ENCODE measurements at regions not wholly inside any gene's neighbourhood (a gene's known extent, or its start where the extent isn't known, plus 50 kb on each side); places are given as distances from the start of the nearest gene placed in this dataset.
"Not testable (repeated sequence)": the region's sequence is repeated elsewhere in the genome, so short reads cannot be mapped to it uniquely, and the experiment has no call there.

GRCh38 chrX:139388254-139388653 is 142.3 kb upstream of the F9 start:
- TF ChIP-seq CTCF (IDR thresholded peaks at IDR 0.05; ENCODE audit: extremely low read depth, insufficient read depth, missing control alignments), result no peak
- DNase-seq (ENCODE audit: low spot score), result no peak
- in situ Hi-C loops (cut with MboI; ENCODE audit: low pct_unique_long_range_greater_than_20kb, low sequenced_read_pairs, unreplicated experiment), result no loop called here

DNA sequence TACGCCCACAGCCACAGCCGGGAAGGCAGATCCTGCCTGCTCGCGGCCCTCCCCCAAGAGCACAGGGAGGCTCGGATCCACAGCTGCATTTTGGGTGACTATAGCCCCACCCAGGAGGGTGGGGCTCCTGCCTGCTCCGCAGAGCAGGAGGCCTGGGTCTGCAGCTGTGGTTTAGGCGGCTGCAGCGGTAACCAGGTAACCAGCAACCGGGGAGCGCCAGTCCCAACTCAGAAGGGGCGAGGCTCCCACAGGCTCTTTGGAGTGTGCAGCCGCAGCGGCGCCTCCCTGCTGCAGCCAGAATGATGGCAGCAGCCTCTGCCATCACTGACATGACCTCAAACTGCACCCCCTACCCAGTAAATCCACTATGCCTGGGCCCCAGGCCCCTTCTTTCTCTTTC is 148.0 kb upstream of the F9 start:
- DNase-seq (ENCODE audit: low spot score), result no peak
- no peak for TF ChIP-seq CTCF (IDR thresholded peaks at IDR 0.05; ENCODE audit: extremely low read depth, insufficient read depth, missing control alignments)
- in situ Hi-C loops (cut with MboI; ENCODE audit: low pct_unique_long_range_greater_than_20kb, low sequenced_read_pairs, unreplicated experiment), result no loop called here

DNA sequence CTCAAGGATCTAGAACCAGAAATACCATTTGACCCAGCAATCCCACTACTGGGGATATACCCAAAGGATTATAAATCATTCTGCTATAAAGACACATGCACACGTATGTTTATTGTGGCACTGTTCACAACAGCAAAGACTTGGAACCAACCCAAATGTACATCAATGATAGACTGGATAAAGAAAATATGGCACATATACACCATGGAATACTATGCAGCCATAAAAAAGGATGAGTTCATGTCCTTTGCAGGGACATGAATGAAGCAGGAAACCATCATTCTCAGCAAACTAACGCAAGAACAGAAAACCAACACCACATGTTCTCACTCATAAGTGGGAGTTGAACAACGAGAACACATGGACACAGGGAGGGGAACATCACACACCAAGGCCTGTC is 154.0 kb upstream of the F9 start:
- in situ Hi-C loops (cut with MboI; ENCODE audit: low pct_unique_long_range_greater_than_20kb, low sequenced_read_pairs, unreplicated experiment); DNase-seq (ENCODE audit: low spot score): not testable (repeated sequence)

DNA sequence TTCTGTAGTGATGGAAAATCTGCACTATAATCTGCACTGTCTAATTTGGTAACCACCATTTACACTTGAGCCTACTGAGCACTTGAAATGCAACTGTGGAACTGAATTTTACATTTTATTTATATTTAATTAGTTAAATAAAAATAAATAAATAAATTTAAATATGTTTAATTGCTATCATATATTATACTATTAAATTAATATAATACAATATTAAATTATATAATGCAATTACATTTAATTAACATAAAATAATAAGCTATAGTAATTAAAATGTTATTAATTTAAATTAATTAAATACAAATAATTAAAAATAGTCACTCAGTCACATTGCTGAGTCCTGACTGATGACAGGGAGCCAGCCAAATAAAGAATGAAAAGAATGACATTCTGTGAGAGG is 170.2 kb upstream of the F9 start:
- in situ Hi-C loops (cut with MboI; ENCODE audit: low pct_unique_long_range_greater_than_20kb, low sequenced_read_pairs, unreplicated experiment), result no loop called here
- DNase-seq (ENCODE audit: low spot score), result no peak
- TF ChIP-seq CTCF (IDR thresholded peaks at IDR 0.05; ENCODE audit: extremely low read depth, insufficient read depth, missing control alignments), result no peak

DNA sequence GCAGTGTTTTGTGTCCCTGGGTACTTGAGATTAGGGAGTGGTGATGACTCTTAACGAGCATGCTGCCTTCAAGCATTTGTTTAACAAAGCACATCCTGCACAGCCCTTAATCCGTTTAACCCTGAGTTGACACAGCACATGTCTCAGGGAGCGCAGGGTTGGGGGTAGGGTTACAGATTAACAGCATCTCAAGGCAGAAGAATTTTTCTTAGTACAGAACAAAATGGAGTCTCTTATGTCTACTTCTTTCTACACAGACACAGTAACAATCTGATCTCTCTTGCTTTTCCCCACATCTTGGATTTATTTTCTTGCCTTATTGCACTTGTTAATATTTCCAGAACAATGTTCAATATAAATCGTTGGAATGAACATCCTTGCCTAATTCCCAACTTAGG is 187.9 kb upstream of the F9 start:
- DNase-seq (ENCODE audit: low spot score); in situ Hi-C loops (cut with MboI; ENCODE audit: low pct_unique_long_range_greater_than_20kb, low sequenced_read_pairs, unreplicated experiment): not testable (repeated sequence)

DNA sequence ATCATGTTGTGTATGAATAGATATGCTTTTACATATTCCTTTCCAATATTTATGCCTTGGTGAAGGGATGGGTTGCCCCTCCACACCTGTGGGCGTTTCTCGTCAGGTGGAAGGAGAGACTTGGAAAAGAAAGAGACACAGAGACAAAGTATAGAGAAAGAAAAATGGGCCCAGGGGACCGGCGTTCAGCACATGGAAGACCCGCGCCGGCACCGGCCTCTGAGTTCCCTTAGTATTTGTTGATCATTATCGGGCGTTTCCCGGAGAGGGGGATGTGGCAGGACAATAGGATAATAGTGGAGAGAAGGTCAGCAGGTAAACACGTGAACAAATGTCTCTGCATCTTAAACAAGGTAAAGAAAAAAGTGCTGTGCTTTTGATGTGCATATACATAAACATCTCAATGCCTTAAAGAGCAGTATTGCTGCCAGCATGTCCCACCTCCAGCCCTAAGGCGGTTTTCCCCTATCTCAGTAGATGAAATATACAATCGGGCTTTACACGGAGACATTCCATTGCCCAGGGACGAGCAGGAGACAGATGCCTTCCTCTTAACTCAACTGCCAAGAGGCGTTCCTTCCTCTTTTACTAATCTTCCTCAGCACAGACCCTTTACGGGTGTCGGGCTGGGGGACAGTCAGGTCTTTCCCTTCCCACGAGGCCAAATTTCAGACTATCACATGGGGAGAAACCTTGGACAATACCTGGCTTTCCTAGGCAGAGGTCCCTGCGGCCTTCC is 188.5 kb upstream of the F9 start:
- in situ Hi-C loops (cut with MboI; ENCODE audit: low pct_unique_long_range_greater_than_20kb, low sequenced_read_pairs, unreplicated experiment); DNase-seq (ENCODE audit: low spot score): not testable (repeated sequence)

DNA sequence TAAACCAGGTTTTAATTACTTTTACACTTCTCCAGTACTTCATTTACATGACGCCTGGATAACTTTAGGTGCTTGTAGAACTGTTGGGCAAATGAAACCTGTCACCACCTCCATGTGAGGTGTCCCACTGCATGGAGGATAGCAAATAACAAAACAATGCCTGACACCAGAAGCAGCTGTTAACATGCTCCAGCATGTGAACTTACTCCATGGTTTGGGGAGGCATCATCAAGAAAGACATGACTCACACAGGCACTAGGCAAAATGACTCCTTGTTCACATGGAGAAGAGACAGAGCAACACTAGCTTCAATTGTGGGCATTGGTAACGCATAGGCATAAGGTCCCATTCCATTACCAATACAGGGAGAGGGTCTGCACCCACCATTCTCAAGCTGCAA is 198.1 kb upstream of the F9 start:
- in situ Hi-C loops (cut with MboI; ENCODE audit: low pct_unique_long_range_greater_than_20kb, low sequenced_read_pairs, unreplicated experiment), result no loop called here
- no peak for TF ChIP-seq CTCF (IDR thresholded peaks at IDR 0.05; ENCODE audit: extremely low read depth, insufficient read depth, missing control alignments)
- no peak for DNase-seq (ENCODE audit: low spot score)

GRCh38 chrX:139327355-139327754 is 203.2 kb upstream of the F9 start:
- no peak for DNase-seq (ENCODE audit: low spot score)
- in situ Hi-C loops (cut with MboI; ENCODE audit: low pct_unique_long_range_greater_than_20kb, low sequenced_read_pairs, unreplicated experiment), result no loop called here

More at GRCh38 chrX:139327355-139327754, 203.2 kb upstream of the F9 start:
- TF ChIP-seq CTCF (IDR thresholded peaks at IDR 0.05; ENCODE audit: extremely low read depth, insufficient read depth, missing control alignments), result no peak
